Calu3 (cell line): ENCODE measurements at regions not wholly inside any gene's neighbourhood (a gene's known extent, or its start where the extent isn't known, plus 50 kb on each side); places are given as distances from the start of the nearest gene placed in this dataset.
A peak's percentile ranks its signal among the peaks of the same experiment; 100 is the strongest.

Source experiments
- BruUV-seq: library from RNA; stranded (reverse); fragments of 400-500 nt; replicated peaks from 2 replicates; lab custom pipeline; 2021; lab: Mats Ljungman, UMichigan
- CTCF ChIA-PET: fragments of 300-600 bp; sonication (Branson Sonifier 250); formaldehyde crosslinking; loops from one replicate; lab custom pipeline; 2022; ENCODE audit warnings: antibody characterized with exemption; lab: Charles Lee
- DNase-seq: peaks from one replicate; pipeline ENCODE4 v3.0.0; 2022
- H3K27ac Mint-ChIP-seq: one replicate; pipeline ENCODE4 v1.8.0; 2022; ENCODE audit warnings: mixed read lengths; ENCODE audit not compliant: unreplicated experiment
- H3K27me3 Mint-ChIP-seq: one replicate; pipeline ENCODE4 v1.8.0; 2022; ENCODE audit warnings: mixed read lengths; ENCODE audit not compliant: unreplicated experiment
- H3K36me3 Mint-ChIP-seq: one replicate; pipeline ENCODE4 v1.8.0; 2022; ENCODE audit warnings: mild to moderate bottlenecking, moderate library complexity, mixed read lengths; ENCODE audit not compliant: insufficient read depth, unreplicated experiment
- H3K4me1 Mint-ChIP-seq: one replicate; pipeline ENCODE4 v1.8.0; 2022; ENCODE audit warnings: mild to moderate bottlenecking, low read depth, mixed read lengths; ENCODE audit not compliant: unreplicated experiment
- H3K4me3 Mint-ChIP-seq: one replicate; pipeline ENCODE4 v1.8.0; 2022; ENCODE audit warnings: mild to moderate bottlenecking, low read depth, moderate library complexity, mixed read lengths; ENCODE audit not compliant: unreplicated experiment
- H3K9me3 Mint-ChIP-seq: one replicate; pipeline ENCODE4 v1.8.0; 2022; ENCODE audit warnings: low read depth, mixed read lengths; ENCODE audit not compliant: unreplicated experiment
- CTCF ChIP-seq: fragments of 200-600 bp; IDR thresholded peaks from one replicate; pipeline ENCODE4 v1.8.0; 2022; ENCODE audit warnings: antibody characterized with exemption; ENCODE audit not compliant: unreplicated experiment
- intact Hi-C: fragments of 100-400 bp; cut with micrococcal nuclease; formaldehyde crosslinking; loops from one replicate; pipeline ENCODE4 v1.10.0; 2022; ENCODE audit not compliant: unreplicated experiment

- no peak overlapping the region for H3K27ac Mint-ChIP-seq
- peaks cover 22% of the 10 kb centered on the region for H3K4me1 Mint-ChIP-seq
- no peak overlapping the region for H3K4me3 Mint-ChIP-seq
- H3K36me3 Mint-ChIP-seq = no peaks in the 10 kb centered on the region
- H3K27me3 Mint-ChIP-seq = peaks cover 58% of the 10 kb centered on the region
- no peak for DNase-seq
- intact Hi-C loops = no loop called here
- no peak for TF ChIP-seq CTCF
- CTCF ChIA-PET = no interaction called here
- no TSS peak for BruUV-seq
- H3K9me3 Mint-ChIP-seq = peaks cover 5% of the 10 kb centered on the region
These were observed 162.9 kb upstream of the APCDD1 start for GRCh38 chr18:10291568-10291981.

- intact Hi-C loops = no loop called here
- BruUV-seq = no TSS peak
- Mint-ChIP-seq H3K4me3 (no peak overlapping the region), H3K4me1 (peaks cover 22% of the 10 kb centered on the region), H3K27ac (no peak overlapping the region), H3K27me3 (peaks cover 34% of the 10 kb centered on the region), H3K36me3 (no peaks in the 10 kb centered on the region), H3K9me3 (no peaks in the 10 kb centered on the region)
- no peak for TF ChIP-seq CTCF
- CTCF ChIA-PET = no interaction called here
- peak; percentile 58 for DNase-seq
These were observed 160.5 kb upstream of the APCDD1 start for GRCh38 chr18:10293966-10294365.

- CTCF ChIA-PET = interaction anchor here (0.7 kb wide), 1 partner anchor 77 kb away, joined by 3 read pairs; no protein-coding TSS in a partner anchor
- H3K4me1 Mint-ChIP-seq = peaks cover 22% of the 10 kb centered on the region
These were observed 158.7 kb upstream of the APCDD1 start for GRCh38 chr18:10295751-10296150.

GRCh38 chr18:10296491-10296890 lies 157.9 kb upstream of the APCDD1 start:
- DNase-seq = no peak
- Mint-ChIP-seq H3K4me3 (no peak overlapping the region), H3K4me1 (peaks cover 22% of the 10 kb centered on the region), H3K9me3 (no peaks in the 10 kb centered on the region), H3K27me3 (peaks cover 17% of the 10 kb centered on the region), H3K36me3 (no peaks in the 10 kb centered on the region), H3K27ac (no peak overlapping the region)
- no TSS peak for BruUV-seq
- TF ChIP-seq CTCF = no peak
- intact Hi-C loops = no loop called here
- CTCF ChIA-PET = no interaction called here

More at GRCh38 chr18:10295751-10296150, 158.7 kb upstream of the APCDD1 start:
- DNase-seq = no peak
- no peak overlapping the region for H3K4me3 Mint-ChIP-seq
- H3K27me3 Mint-ChIP-seq = peaks cover 17% of the 10 kb centered on the region
- intact Hi-C loops = no loop called here
- no peaks in the 10 kb centered on the region for H3K36me3 Mint-ChIP-seq
- no peak for TF ChIP-seq CTCF
- no peaks in the 10 kb centered on the region for H3K9me3 Mint-ChIP-seq
- no TSS peak for BruUV-seq
- no peak overlapping the region for H3K27ac Mint-ChIP-seq
